ENCODE measurements at regions not wholly inside any gene's neighbourhood (a gene's known extent, or its start where the extent isn't known, plus 50 kb on each side); places are given as distances from the start of the nearest gene placed in this dataset.

DNA sequence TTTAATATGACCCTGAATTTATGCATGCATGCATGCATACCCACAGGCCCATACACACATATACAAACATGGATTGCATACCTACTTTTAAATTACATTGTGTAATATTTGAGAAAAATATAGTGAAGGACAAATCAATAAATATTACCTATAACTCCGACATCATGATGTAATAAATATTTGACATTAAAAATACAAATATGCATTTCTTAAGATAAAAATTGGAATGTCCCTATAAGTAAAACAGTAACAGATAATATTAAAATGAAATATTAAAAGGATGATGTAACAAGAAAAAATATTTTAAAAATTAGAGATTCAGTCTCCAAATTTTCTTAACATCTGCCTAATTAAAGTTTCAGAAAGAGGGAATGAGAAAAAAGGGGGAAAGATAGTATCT, 433.0 kb downstream of the MDFIC start:
- no peak for DNase-seq (ENCODE audit: low read depth in 2 of 2)
- TF ChIP-seq, protein P1, sequence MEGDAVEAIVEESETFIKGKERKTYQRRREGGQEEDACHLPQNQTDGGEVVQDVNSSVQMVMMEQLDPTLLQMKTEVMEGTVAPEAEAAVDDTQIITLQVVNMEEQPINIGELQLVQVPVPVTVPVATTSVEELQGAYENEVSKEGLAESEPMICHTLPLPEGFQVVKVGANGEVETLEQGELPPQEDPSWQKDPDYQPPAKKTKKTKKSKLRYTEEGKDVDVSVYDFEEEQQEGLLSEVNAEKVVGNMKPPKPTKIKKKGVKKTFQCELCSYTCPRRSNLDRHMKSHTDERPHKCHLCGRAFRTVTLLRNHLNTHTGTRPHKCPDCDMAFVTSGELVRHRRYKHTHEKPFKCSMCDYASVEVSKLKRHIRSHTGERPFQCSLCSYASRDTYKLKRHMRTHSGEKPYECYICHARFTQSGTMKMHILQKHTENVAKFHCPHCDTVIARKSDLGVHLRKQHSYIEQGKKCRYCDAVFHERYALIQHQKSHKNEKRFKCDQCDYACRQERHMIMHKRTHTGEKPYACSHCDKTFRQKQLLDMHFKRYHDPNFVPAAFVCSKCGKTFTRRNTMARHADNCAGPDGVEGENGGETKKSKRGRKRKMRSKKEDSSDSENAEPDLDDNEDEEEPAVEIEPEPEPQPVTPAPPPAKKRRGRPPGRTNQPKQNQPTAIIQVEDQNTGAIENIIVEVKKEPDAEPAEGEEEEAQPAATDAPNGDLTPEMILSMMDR (IDR thresholded peaks at IDR 0.05; ENCODE audit: low read depth, low read length): no peak
- no peak overlapping the region for H3K4me3 ChIP-seq (replicated peaks in 1 of 2; ENCODE audit: low read depth in 2 of 2, low read length in 2 of 2)

DNA sequence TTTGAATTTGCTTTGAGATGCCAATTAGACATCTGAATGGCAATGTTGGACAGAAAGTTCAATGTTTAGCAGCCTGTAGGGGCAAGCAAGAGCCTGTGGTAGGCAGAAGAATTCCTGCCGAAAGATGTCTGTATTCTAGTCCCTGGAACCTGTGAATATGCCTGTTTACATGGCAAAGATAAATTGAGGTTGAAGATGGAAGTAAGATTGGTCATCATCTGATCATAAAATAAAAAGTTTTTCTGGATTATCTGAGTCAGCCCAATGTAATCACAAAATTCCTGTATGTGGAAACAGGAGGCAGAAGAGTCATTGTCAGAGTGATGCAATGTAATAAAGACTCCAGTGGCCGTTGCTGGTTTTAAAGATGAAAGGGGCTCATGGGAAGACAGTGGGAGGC, 430.5 kb downstream of the MDFIC start:
- H3K4me3 ChIP-seq (replicated peaks in 1 of 2; ENCODE audit: low read depth in 2 of 2, low read length in 2 of 2): no peak overlapping the region
- TF ChIP-seq, protein P1 (IDR thresholded peaks at IDR 0.05; ENCODE audit: low read depth, low read length): no peak
- peak; percentile 31 to 70 for DNase-seq (ENCODE audit: low read depth in 2 of 2)

DNA sequence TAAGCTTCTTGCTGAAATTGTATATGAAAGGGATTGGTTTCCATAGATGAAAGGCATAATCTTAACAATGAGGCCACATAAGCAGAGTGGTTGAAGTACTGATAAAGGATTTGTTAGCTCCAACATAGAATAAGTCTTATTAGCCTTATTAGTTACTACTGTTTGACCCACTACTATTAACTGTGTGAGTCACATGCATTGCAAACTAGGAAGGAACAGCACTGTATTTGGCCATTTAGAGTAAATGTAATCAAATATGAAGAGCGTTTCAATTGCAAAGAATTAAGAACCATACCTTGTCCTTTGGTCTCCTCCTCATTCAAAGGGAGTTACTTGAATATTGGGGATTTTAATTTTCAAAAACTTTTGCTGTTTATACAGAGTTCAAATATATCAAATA, 428.9 kb downstream of the MDFIC start:
- DNase-seq (ENCODE audit: low read depth in 2 of 2): no peak
- no peak overlapping the region for H3K4me3 ChIP-seq (replicated peaks in 1 of 2; ENCODE audit: low read depth in 2 of 2, low read length in 2 of 2)
- TF ChIP-seq, protein P1 (IDR thresholded peaks at IDR 0.05; ENCODE audit: low read depth, low read length): no peak

DNA sequence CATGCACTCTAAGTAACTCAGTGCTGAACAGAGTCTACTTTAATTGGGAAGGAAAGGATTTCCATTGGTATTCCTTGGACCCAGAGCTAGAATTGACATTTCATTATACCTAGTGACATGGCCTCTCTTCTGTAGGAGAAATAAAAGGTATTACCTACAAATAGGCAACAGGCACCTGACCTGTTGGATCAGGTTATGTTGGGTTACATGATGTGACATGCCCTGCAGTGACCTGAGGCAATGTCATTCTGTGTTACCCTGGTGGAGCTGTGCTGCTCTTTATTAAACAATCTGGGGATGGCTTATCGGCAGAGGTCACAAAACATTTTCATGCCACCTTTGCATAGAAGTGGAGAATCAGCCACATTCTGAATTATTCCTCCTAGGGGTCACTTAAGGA, 427.7 kb downstream of the MDFIC start:
- TF ChIP-seq, protein P1 (IDR thresholded peaks at IDR 0.05; ENCODE audit: low read depth, low read length): no peak
- DNase-seq (ENCODE audit: low read depth in 2 of 2): no peak
- H3K4me3 ChIP-seq (replicated peaks in 1 of 2; ENCODE audit: low read depth in 2 of 2, low read length in 2 of 2): no peak overlapping the region

DNA sequence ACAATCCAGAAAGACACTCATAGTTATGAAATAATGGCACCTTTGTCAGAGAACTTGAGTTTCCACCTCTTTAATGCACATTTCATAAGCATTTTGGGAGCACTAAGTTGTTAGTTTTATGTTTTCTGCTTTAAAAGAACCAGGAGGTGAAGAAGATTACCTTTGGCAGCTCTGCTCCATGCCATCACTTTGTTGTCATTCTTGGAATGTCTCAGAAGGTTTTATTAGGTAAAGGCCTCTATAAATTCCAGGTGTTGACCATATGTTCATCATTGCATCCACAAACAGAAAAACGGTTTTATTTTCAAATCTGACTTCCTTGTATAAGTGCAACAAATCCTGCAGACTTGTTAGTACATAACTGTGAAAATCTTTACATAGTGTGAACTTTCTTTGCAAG, 424.8 kb downstream of the MDFIC start:
- TF ChIP-seq, protein P1 (IDR thresholded peaks at IDR 0.05; ENCODE audit: low read depth, low read length): no peak
- DNase-seq (ENCODE audit: low read depth in 2 of 2): no peak
- no peak overlapping the region for H3K4me3 ChIP-seq (replicated peaks in 1 of 2; ENCODE audit: low read depth in 2 of 2, low read length in 2 of 2)

DNA sequence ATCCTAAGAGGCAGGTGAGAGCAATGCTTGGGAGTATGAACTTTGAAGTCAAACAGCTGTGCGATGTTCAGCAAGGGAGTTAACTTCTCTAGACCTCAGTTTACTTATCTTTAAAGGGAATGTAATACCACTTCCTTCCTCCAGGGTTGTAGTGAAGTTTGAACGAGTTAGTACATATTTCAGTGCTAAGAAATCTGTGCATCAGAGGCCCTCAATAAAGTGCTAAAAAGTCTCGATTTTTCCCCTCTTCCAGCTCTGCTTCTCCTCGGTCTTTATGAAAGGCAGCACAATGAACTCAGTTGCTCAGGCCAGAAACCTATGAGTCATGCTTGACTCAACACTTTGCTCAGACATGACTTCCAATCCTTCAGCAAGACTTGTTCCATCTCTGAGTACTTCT, 418.9 kb downstream of the MDFIC start:
- TF ChIP-seq, protein P1 (IDR thresholded peaks at IDR 0.05; ENCODE audit: low read depth, low read length): peak; percentile 31
- peak; percentile 76 to 88 for DNase-seq (ENCODE audit: low read depth in 2 of 2)
- no peak overlapping the region for H3K4me3 ChIP-seq (replicated peaks in 1 of 2; ENCODE audit: low read depth in 2 of 2, low read length in 2 of 2)

DNA sequence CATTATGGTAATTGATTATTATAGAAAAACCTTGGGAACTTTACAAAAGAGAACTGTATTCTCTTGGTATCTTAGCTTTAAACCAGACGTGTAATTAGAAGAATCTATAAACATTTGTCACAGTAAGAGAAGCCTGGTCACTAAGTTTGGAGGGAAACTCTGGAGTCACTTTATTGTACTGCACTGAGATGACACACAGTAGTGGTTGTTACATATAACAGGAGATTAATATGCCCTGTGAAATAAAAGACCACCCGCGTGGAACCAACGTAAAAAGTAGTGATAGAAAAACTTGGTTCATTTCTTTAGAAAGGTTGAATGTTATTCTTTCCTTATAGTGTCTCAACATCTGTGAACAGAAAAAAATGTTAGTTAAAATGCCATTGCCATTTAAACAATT, 416.1 kb downstream of the MDFIC start:
- no peak overlapping the region for H3K4me3 ChIP-seq (replicated peaks in 1 of 2; ENCODE audit: low read depth in 2 of 2, low read length in 2 of 2)
- no peak for DNase-seq (ENCODE audit: low read depth in 2 of 2)
- TF ChIP-seq, protein P1 (IDR thresholded peaks at IDR 0.05; ENCODE audit: low read depth, low read length): no peak
